ENCODE measurements at regions not wholly inside any gene's neighbourhood (a gene's known extent, or its start where the extent isn't known, plus 50 kb on each side); places are given as distances from the start of the nearest gene placed in this dataset.

- Mint-ChIP-seq H3K36me3 (ENCODE audit: unreplicated experiment) (no peaks in the 10 kb centered on the region), H3K4me3 (ENCODE audit: unreplicated experiment) (no peak overlapping the region), H3K27me3 (ENCODE audit: unreplicated experiment) (peaks cover 1% of the 10 kb centered on the region), H3K9me3 (ENCODE audit: unreplicated experiment) (no peaks in the 10 kb centered on the region), H3K4me1 (ENCODE audit: low read depth, unreplicated experiment) (peaks cover 4% of the 10 kb centered on the region), H3K27ac (ENCODE audit: unreplicated experiment) (no peak overlapping the region)
- no peak for TF ChIP-seq CTCF (IDR thresholded peaks at IDR 0.05; ENCODE audit: partially characterized antibody, unreplicated experiment)
- no peak for DNase-seq
Measured at GRCh38 chr2:12453731-12454130, 263.0 kb upstream of the TRIB2 start.

- no peak overlapping the region for H3K4me3 Mint-ChIP-seq (ENCODE audit: unreplicated experiment)
- no peak overlapping the region for H3K27ac Mint-ChIP-seq (ENCODE audit: unreplicated experiment)
- no peak for DNase-seq
- H3K4me1 Mint-ChIP-seq (ENCODE audit: low read depth, unreplicated experiment): peaks cover 4% of the 10 kb centered on the region
- no peak for TF ChIP-seq CTCF (IDR thresholded peaks at IDR 0.05; ENCODE audit: partially characterized antibody, unreplicated experiment)
- peaks cover 1% of the 10 kb centered on the region for H3K27me3 Mint-ChIP-seq (ENCODE audit: unreplicated experiment)
- H3K9me3 Mint-ChIP-seq (ENCODE audit: unreplicated experiment): no peaks in the 10 kb centered on the region
- H3K36me3 Mint-ChIP-seq (ENCODE audit: unreplicated experiment): no peaks in the 10 kb centered on the region
Measured at GRCh38 chr2:12455661-12456060, 261.1 kb upstream of the TRIB2 start.

GRCh38 chr2:12456293-12457106 lies 260.2 kb upstream of the TRIB2 start:
- H3K4me1 Mint-ChIP-seq (ENCODE audit: low read depth, unreplicated experiment): peaks cover 4% of the 10 kb centered on the region
- H3K36me3 Mint-ChIP-seq (ENCODE audit: unreplicated experiment): peaks cover 6% of the 10 kb centered on the region
- no peak for TF ChIP-seq CTCF (IDR thresholded peaks at IDR 0.05; ENCODE audit: partially characterized antibody, unreplicated experiment)
- no peak overlapping the region for H3K27ac Mint-ChIP-seq (ENCODE audit: unreplicated experiment)
- H3K4me3 Mint-ChIP-seq (ENCODE audit: unreplicated experiment): no peak overlapping the region
- H3K27me3 Mint-ChIP-seq (ENCODE audit: unreplicated experiment): peaks cover 1% of the 10 kb centered on the region
- no peak for DNase-seq
- H3K9me3 Mint-ChIP-seq (ENCODE audit: unreplicated experiment): no peaks in the 10 kb centered on the region

GRCh38 chr2:12457831-12458230 lies 258.9 kb upstream of the TRIB2 start:
- peaks cover 8% of the 10 kb centered on the region for H3K36me3 Mint-ChIP-seq (ENCODE audit: unreplicated experiment)

More at GRCh38 chr2:12457831-12458230, 258.9 kb upstream of the TRIB2 start:
- no peak overlapping the region for H3K27ac Mint-ChIP-seq (ENCODE audit: unreplicated experiment)
- no peak overlapping the region for H3K4me3 Mint-ChIP-seq (ENCODE audit: unreplicated experiment)
- peaks cover 1% of the 10 kb centered on the region for H3K27me3 Mint-ChIP-seq (ENCODE audit: unreplicated experiment)
- H3K4me1 Mint-ChIP-seq (ENCODE audit: low read depth, unreplicated experiment): peaks cover 4% of the 10 kb centered on the region
- DNase-seq: no peak
- no peak for TF ChIP-seq CTCF (IDR thresholded peaks at IDR 0.05; ENCODE audit: partially characterized antibody, unreplicated experiment)
- H3K9me3 Mint-ChIP-seq (ENCODE audit: unreplicated experiment): no peaks in the 10 kb centered on the region
